Iris pigment epithelial cell (primary cell): ENCODE measurements at regions not wholly inside any gene's neighbourhood (a gene's known extent, or its start where the extent isn't known, plus 50 kb on each side); places are given as distances from the start of the nearest gene placed in this dataset.

Experiments
- DNase-seq: peaks from one replicate; pipeline ENCODE4 v3.0.0-alpha.2; 2011; ENCODE audit warnings: low read depth

- DNase-seq = no peak
Measured at GRCh38 chr2:239671916-239672849, 271.4 kb upstream of the HDAC4 start.

GRCh38 chr2:239671471-239671870, 270.7 kb upstream of the HDAC4 start:
- DNase-seq = no peak

GRCh38 chr2:239670463-239671120, 269.8 kb upstream of the HDAC4 start:
- DNase-seq = no peak

- DNase-seq = no peak
Measured at GRCh38 chr2:239669899-239670460, 269.2 kb upstream of the HDAC4 start.

GRCh38 chr2:239669181-239669898, 268.5 kb upstream of the HDAC4 start:
- no peak for DNase-seq

- DNase-seq = no peak
Measured at GRCh38 chr2:239668651-239669050, 267.8 kb upstream of the HDAC4 start.

GRCh38 chr2:239668042-239668441, 267.2 kb upstream of the HDAC4 start:
- DNase-seq = no peak

- DNase-seq = no peak
Measured at GRCh38 chr2:239667431-239667985, 266.7 kb upstream of the HDAC4 start.

- DNase-seq = no peak
Measured at GRCh38 chr2:239666855-239667376, 266.1 kb upstream of the HDAC4 start.

- DNase-seq = no peak
Measured at GRCh38 chr2:239666053-239666854, 265.4 kb upstream of the HDAC4 start.

- DNase-seq = no peak
Measured at GRCh38 chr2:239664216-239664810, 263.5 kb upstream of the HDAC4 start.

- no peak for DNase-seq
Measured at GRCh38 chr2:239663364-239663924, 262.6 kb upstream of the HDAC4 start.

- no peak for DNase-seq
Measured at GRCh38 chr2:239662413-239663120, 261.7 kb upstream of the HDAC4 start.

GRCh38 chr2:239661334-239662312, 260.8 kb upstream of the HDAC4 start:
- DNase-seq = no peak

- no peak for DNase-seq
Measured at GRCh38 chr2:239660390-239661230, 259.8 kb upstream of the HDAC4 start.

- DNase-seq = no peak
Measured at GRCh38 chr2:239657992-239658391, 257.2 kb upstream of the HDAC4 start.

GRCh38 chr2:239657236-239657635, 256.4 kb upstream of the HDAC4 start:
- DNase-seq = no peak
